DOHH2 (cell line): ENCODE measurements at regions not wholly inside any gene's neighbourhood (a gene's known extent, or its start where the extent isn't known, plus 50 kb on each side); places are given as distances from the start of the nearest gene placed in this dataset.

ENCODE experiments used
- H3F3A ChIP-seq: fragments of 200-600 bp; sonication (generic), shearing (Covaris generic); 2 replicates; pipeline ENCODE4 v1.6.0; 2016; ENCODE audit warnings: antibody characterized with exemption, mild to moderate bottlenecking; ENCODE audit not compliant: control insufficient read depth, insufficient read depth
- H3K27ac ChIP-seq: fragments of 200-600 bp; sonication (generic); 2 replicates; pipeline ENCODE4 v1.5.1; 2014; ENCODE audit warnings: low read depth, mild to moderate bottlenecking, low read length, moderate library complexity
- H3K27me3 ChIP-seq: fragments of 200-600 bp; sonication (generic); 2 replicates; pipeline ENCODE4 v1.6.1; 2014; ENCODE audit warnings: mild to moderate bottlenecking, low read length, mixed read lengths; ENCODE audit not compliant: control insufficient read depth
- H3K36me3 ChIP-seq: fragments of 200-600 bp; sonication (generic); 2 replicates; pipeline ENCODE4 v1.6.1; 2014; ENCODE audit warnings: mild to moderate bottlenecking, low read length, moderate library complexity, mixed read lengths; ENCODE audit not compliant: control insufficient read depth
- H3K4me1 ChIP-seq: fragments of 200-600 bp; sonication (generic); 2 replicates; pipeline ENCODE4 v1.6.1; 2014; ENCODE audit warnings: mild to moderate bottlenecking, low read length, mixed read lengths; ENCODE audit not compliant: control insufficient read depth
- H3K4me2 ChIP-seq: fragments of 200-600 bp; sonication (generic); 2 replicates; pipeline ENCODE4 v1.6.0; 2014; ENCODE audit warnings: mild to moderate bottlenecking, low read length, moderate library complexity
- H3K4me3 ChIP-seq: fragments of 200-600 bp; sonication (generic); 2 replicates; pipeline ENCODE4 v1.5.1; 2014; ENCODE audit warnings: mild to moderate bottlenecking, low read length, mixed read lengths
- H3K79me2 ChIP-seq: fragments of 200-600 bp; sonication (generic); 2 replicates; pipeline ENCODE4 v1.6.1; 2014; ENCODE audit warnings: mild to moderate bottlenecking, low read length, mixed read lengths; ENCODE audit not compliant: control insufficient read depth
- H3K9me2 ChIP-seq: fragments of 200-600 bp; sonication (generic); replicated peaks from 2 replicates; pipeline ENCODE4 v1.6.1; 2014; ENCODE audit warnings: mild to moderate bottlenecking, low read length, mixed read lengths; ENCODE audit not compliant: control insufficient read depth
- H3K9me3 ChIP-seq: fragments of 200-600 bp; sonication (generic); 2 replicates; pipeline ENCODE4 v1.6.1; 2014; ENCODE audit warnings: antibody characterized with exemption, low read length, mixed read lengths; ENCODE audit not compliant: control insufficient read depth, insufficient read depth
- H4K20me1 ChIP-seq: fragments of 200-600 bp; sonication (generic); 2 replicates; pipeline ENCODE4 v1.6.0; 2014; ENCODE audit warnings: low read depth, mild to moderate bottlenecking, antibody characterized with exemption, low read length, moderate library complexity; ENCODE audit not compliant: control insufficient read depth, insufficient read depth
- CTCF ChIP-seq: fragments of 200-600 bp; sonication (generic); IDR thresholded peaks from one replicate; pipeline ENCODE4 v1.5.1; 2014; ENCODE audit warnings: antibody characterized with exemption, mild to moderate bottlenecking, low read depth, low read length; ENCODE audit not compliant: poor library complexity, severe bottlenecking
- EZH2phosphoT487 ChIP-seq: fragments of 200-600 bp; sonication (generic); IDR thresholded peaks from 2 replicates; pipeline ENCODE4 v1.6.1; 2017; ENCODE audit warnings: borderline replicate concordance, mild to moderate bottlenecking, antibody characterized with exemption, low read length, moderate library complexity, mixed read lengths

- Histone ChIP-seq H3K27ac (no peak overlapping the region), H3K9me3 (no peaks in the 10 kb centered on the region; the same call in 1 of the 2 replicates)
- TF ChIP-seq CTCF = peak; percentile 65
- no peak for TF ChIP-seq EZH2phosphoT487
Measured at GRCh38 chr4:32462944-32463343, 1742.8 kb downstream of the PCDH7 start.

GRCh38 chr4:32470087-32470585, 1750.0 kb downstream of the PCDH7 start:
- no peak for TF ChIP-seq CTCF
- no peak for TF ChIP-seq EZH2phosphoT487
- no peaks in the 10 kb centered on the region for H3K79me2 ChIP-seq
- no peaks in the 10 kb centered on the region for H3K9me3 ChIP-seq
- H4K20me1 ChIP-seq = no peaks in the 10 kb centered on the region
- no peaks in the 10 kb centered on the region for H3K9me2 ChIP-seq
- H3K4me3 ChIP-seq = no peak overlapping the region
- H3K36me3 ChIP-seq = no peaks in the 10 kb centered on the region
- H3K27ac ChIP-seq = no peak overlapping the region
- H3K27me3 ChIP-seq = no peaks in the 10 kb centered on the region
- H3K4me1 ChIP-seq = no peaks in the 10 kb centered on the region
- no peak overlapping the region for H3K4me2 ChIP-seq
- no peaks in the 10 kb centered on the region for H3F3A ChIP-seq

More at GRCh38 chr4:32462944-32463343, 1742.8 kb downstream of the PCDH7 start:
- Histone ChIP-seq H4K20me1 (no peaks in the 10 kb centered on the region), H3K36me3 (no peaks in the 10 kb centered on the region), H3K4me2 (no peak overlapping the region), H3K4me1 (no peaks in the 10 kb centered on the region), H3K4me3 (no peak overlapping the region), H3K79me2 (no peaks in the 10 kb centered on the region), H3F3A (no peaks in the 10 kb centered on the region), H3K9me2 (no peaks in the 10 kb centered on the region), H3K27me3 (no peaks in the 10 kb centered on the region)

GRCh38 chr4:32472918-32473317, 1752.7 kb downstream of the PCDH7 start:
- no peaks in the 10 kb centered on the region for H3K36me3 ChIP-seq
- no peak overlapping the region for H3K4me3 ChIP-seq
- H3K79me2 ChIP-seq = no peaks in the 10 kb centered on the region
- no peak for TF ChIP-seq CTCF
- no peaks in the 10 kb centered on the region for H3K27me3 ChIP-seq
- H4K20me1 ChIP-seq = no peaks in the 10 kb centered on the region
- H3K9me2 ChIP-seq = no peaks in the 10 kb centered on the region
- no peaks in the 10 kb centered on the region for H3K9me3 ChIP-seq
- no peak overlapping the region for H3K27ac ChIP-seq
- H3K4me2 ChIP-seq = no peak overlapping the region
- no peaks in the 10 kb centered on the region for H3F3A ChIP-seq
- H3K4me1 ChIP-seq = no peaks in the 10 kb centered on the region

- Histone ChIP-seq H3F3A (no peaks in the 10 kb centered on the region), H3K36me3 (no peaks in the 10 kb centered on the region), H3K27me3 (no peaks in the 10 kb centered on the region), H3K4me1 (no peaks in the 10 kb centered on the region), H3K9me2 (no peaks in the 10 kb centered on the region), H4K20me1 (no peaks in the 10 kb centered on the region), H3K9me3 (no peaks in the 10 kb centered on the region), H3K27ac (no peak overlapping the region), H3K4me3 (no peak overlapping the region), H3K79me2 (no peaks in the 10 kb centered on the region), H3K4me2 (no peak overlapping the region)
- TF ChIP-seq EZH2phosphoT487 (no peak), CTCF (no peak)
Measured at GRCh38 chr4:32475710-32476109, 1755.5 kb downstream of the PCDH7 start.
